OCI-LY3 (cell line): ENCODE measurements at regions not wholly inside any gene's neighbourhood (a gene's known extent, or its start where the extent isn't known, plus 50 kb on each side); places are given as distances from the start of the nearest gene placed in this dataset.

ENCODE experiments used
- H2AFZ ChIP-seq: fragments of 200-600, 300-600 bp; shearing (Covaris generic); 2 replicates; pipeline ENCODE4 v1.6.0; 2014; ENCODE audit warnings: antibody characterized with exemption, low read depth, low read length
- H3K27ac ChIP-seq: fragments of 200-600, 300-600 bp; sonication (generic); 2 replicates; pipeline ENCODE4 v1.5.1; 2014; ENCODE audit warnings: mild to moderate bottlenecking, low read length, moderate library complexity, mixed read lengths
- H3K27me3 ChIP-seq: fragments of 200-600, 300-600 bp; sonication (generic); 2 replicates; pipeline ENCODE4 v1.6.1; 2014; ENCODE audit warnings: low read depth, low read length, mixed read lengths
- H3K36me3 ChIP-seq: fragments of 200-600, 300-600 bp; sonication (generic); replicated peaks from 2 replicates; pipeline ENCODE3; 2014; ENCODE audit warnings: low read depth, low read length, mixed read lengths
- H3K4me1 ChIP-seq: fragments of 300-600, 200-600 bp; sonication (generic); 2 replicates; pipeline ENCODE4 v1.6.1; 2014; ENCODE audit warnings: low read length, mixed read lengths
- H3K4me2 ChIP-seq: fragments of 200-600, 300-600 bp; sonication (generic); 2 replicates; pipeline ENCODE4 v1.6.1; 2014; ENCODE audit warnings: low read length, mixed read lengths
- H3K4me3 ChIP-seq: fragments of 300-600, 200-600 bp; sonication (generic); 2 replicates; pipeline ENCODE4 v1.5.1; 2014; ENCODE audit warnings: antibody characterized with exemption, mild to moderate bottlenecking, low read length, moderate library complexity
- H3K79me2 ChIP-seq: fragments of 300-600, 200-600 bp; shearing (Covaris generic); 2 replicates; pipeline ENCODE4 v1.6.1; 2014; ENCODE audit warnings: mild to moderate bottlenecking, low read length, mixed read lengths
- H3K9ac ChIP-seq: fragments of 300-600, 200-600 bp; shearing (Covaris generic); 2 replicates; pipeline ENCODE4 v1.6.0; 2014; ENCODE audit warnings: mild to moderate bottlenecking, low read length, moderate library complexity
- H3K9me3 ChIP-seq: fragments of 200-600, 300-600 bp; shearing (Covaris generic); 2 replicates; pipeline ENCODE4 v1.6.1; 2014; ENCODE audit warnings: low read length, mixed read lengths; ENCODE audit not compliant: insufficient read depth
- H4K20me1 ChIP-seq: fragments of 200-600, 300-600 bp; sonication (generic); 2 replicates; pipeline ENCODE4 v1.6.1; 2016; ENCODE audit warnings: low read length, mixed read lengths; ENCODE audit not compliant: insufficient read depth
- CTCF ChIP-seq: fragments of 200-600, 300-600 bp; sonication (generic); IDR thresholded peaks from 2 replicates; pipeline ENCODE4 v1.5.1; 2014; ENCODE audit warnings: antibody characterized with exemption, low read length, low read depth
- EZH2phosphoT487 ChIP-seq: fragments of 200-600 bp; shearing (Covaris generic); IDR thresholded peaks from 2 replicates; pipeline ENCODE4 v1.6.1; 2018; ENCODE audit warnings: antibody characterized with exemption, mixed run types, low read depth

- Histone ChIP-seq H3K27me3 (no peaks in the 10 kb centered on the region), H3K9me3 (no peaks in the 10 kb centered on the region), H3K4me1 (no peaks in the 10 kb centered on the region), H3K9ac (no peak overlapping the region), H3K27ac (no peak overlapping the region), H4K20me1 (no peaks in the 10 kb centered on the region), H3K79me2 (no peaks in the 10 kb centered on the region), H3K36me3 (no peaks in the 10 kb centered on the region), H3K4me3 (no peak overlapping the region), H3K4me2 (no peak overlapping the region), H2AFZ (no peak overlapping the region)
- no peak for TF ChIP-seq EZH2phosphoT487
Observed at GRCh38 chr4:108567831-108568230, 52.5 kb upstream of the RPL34 start.

- Histone ChIP-seq H3K9me3 (no peaks in the 10 kb centered on the region), H3K27me3 (no peaks in the 10 kb centered on the region), H3K36me3 (no peaks in the 10 kb centered on the region), H2AFZ (no peak overlapping the region), H3K79me2 (no peaks in the 10 kb centered on the region), H3K4me3 (no peak overlapping the region), H3K4me1 (peaks cover 9% of the 10 kb centered on the region), H3K9ac (no peak overlapping the region), H3K27ac (no peak overlapping the region), H4K20me1 (no peaks in the 10 kb centered on the region), H3K4me2 (no peak overlapping the region)
- no peak for TF ChIP-seq EZH2phosphoT487
- TF ChIP-seq CTCF: no peak
Observed at GRCh38 chr4:108561116-108561515, 59.3 kb upstream of the RPL34 start.

- no peak overlapping the region for H3K9ac ChIP-seq
- H3K27me3 ChIP-seq: no peaks in the 10 kb centered on the region
- TF ChIP-seq EZH2phosphoT487: no peak
- TF ChIP-seq CTCF: no peak
- no peak overlapping the region for H3K27ac ChIP-seq
- no peak overlapping the region for H2AFZ ChIP-seq
- H3K4me3 ChIP-seq: no peak overlapping the region
- H3K4me2 ChIP-seq: no peak overlapping the region
- H3K36me3 ChIP-seq: no peaks in the 10 kb centered on the region
- no peaks in the 10 kb centered on the region for H3K9me3 ChIP-seq
- H3K4me1 ChIP-seq: peaks cover 10% of the 10 kb centered on the region
- H3K79me2 ChIP-seq: no peaks in the 10 kb centered on the region
- H4K20me1 ChIP-seq: no peaks in the 10 kb centered on the region
Observed at GRCh38 chr4:108560616-108561015, 59.8 kb upstream of the RPL34 start.

- Histone ChIP-seq H3K36me3 (no peaks in the 10 kb centered on the region), H3K4me2 (no peak overlapping the region), H2AFZ (no peak overlapping the region), H3K4me1 (peaks cover 10% of the 10 kb centered on the region), H3K79me2 (no peaks in the 10 kb centered on the region), H3K27me3 (no peaks in the 10 kb centered on the region), H3K27ac (no peak overlapping the region), H3K9ac (no peak overlapping the region), H3K9me3 (no peaks in the 10 kb centered on the region), H4K20me1 (no peaks in the 10 kb centered on the region), H3K4me3 (no peak overlapping the region)
- TF ChIP-seq CTCF: no peak
- TF ChIP-seq EZH2phosphoT487: no peak
Observed at GRCh38 chr4:108559911-108560310, 60.5 kb upstream of the RPL34 start.

- Histone ChIP-seq H3K9me3 (no peaks in the 10 kb centered on the region), H2AFZ (no peak overlapping the region), H3K27ac (no peak overlapping the region), H3K4me1 (peaks cover 10% of the 10 kb centered on the region), H3K4me3 (no peak overlapping the region), H3K27me3 (no peaks in the 10 kb centered on the region), H3K4me2 (no peak overlapping the region), H3K9ac (no peak overlapping the region), H4K20me1 (no peaks in the 10 kb centered on the region), H3K36me3 (no peaks in the 10 kb centered on the region), H3K79me2 (no peaks in the 10 kb centered on the region)
- no peak for TF ChIP-seq CTCF
- no peak for TF ChIP-seq EZH2phosphoT487
Observed at GRCh38 chr4:108559068-108559793, 61.1 kb upstream of the RPL34 start.
